NCI-H2196 (cell line): ENCODE measurements at regions not wholly inside any gene's neighbourhood (a gene's known extent, or its start where the extent isn't known, plus 50 kb on each side); places are given as distances from the start of the nearest gene placed in this dataset.
"Not testable (repeated sequence)": the region's sequence is repeated elsewhere in the genome, so short reads cannot be mapped to it uniquely, and the experiment has no call there.

ENCODE experiments used
- DNase-seq: peaks from one replicate; lab custom pipeline; 2025; ENCODE audit not compliant: unreplicated experiment; lab: John Stamatoyannopoulos, UW

- no peak for DNase-seq
Observed at GRCh38 chr3:110576960-110577359, 494.7 kb upstream of the NECTIN3 start.

GRCh38 chr3:110577854-110578253, 493.8 kb upstream of the NECTIN3 start:
- DNase-seq = no peak

DNA sequence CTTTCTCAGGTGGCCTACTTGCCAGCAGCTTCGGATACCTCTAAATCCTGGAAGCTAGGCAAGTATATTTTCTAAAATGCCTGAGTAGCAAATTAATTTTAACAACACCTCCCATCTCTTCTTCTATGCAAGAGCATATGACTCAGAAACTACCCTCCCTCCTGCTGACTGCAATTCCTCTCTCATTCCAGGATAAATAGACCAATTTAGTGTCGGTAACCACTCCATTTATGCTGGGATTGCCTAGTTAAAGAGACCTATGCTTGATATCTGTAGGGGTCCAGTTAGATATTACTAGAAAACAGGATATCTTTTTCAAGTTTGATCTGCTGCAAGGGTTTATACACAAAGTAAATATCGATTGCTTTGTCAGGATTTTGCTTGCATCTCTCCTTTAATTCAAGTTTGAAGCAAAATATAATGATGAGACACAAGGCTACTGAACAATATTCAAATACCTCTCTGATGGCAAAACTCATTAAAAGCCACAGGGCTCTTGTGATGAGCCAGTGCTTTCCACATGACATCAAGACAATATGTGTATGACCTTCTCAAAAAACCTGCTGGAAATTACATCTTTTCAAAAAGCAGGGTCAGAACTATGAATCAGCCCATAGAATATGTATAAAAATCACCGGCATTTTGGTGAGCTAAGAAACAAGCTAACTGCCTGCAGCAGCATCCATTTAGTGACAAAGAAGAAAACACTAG, 491.6 kb upstream of the NECTIN3 start:
- DNase-seq = no peak

- DNase-seq = no peak
Observed at GRCh38 chr3:110583373-110583935, 488.2 kb upstream of the NECTIN3 start.

DNA sequence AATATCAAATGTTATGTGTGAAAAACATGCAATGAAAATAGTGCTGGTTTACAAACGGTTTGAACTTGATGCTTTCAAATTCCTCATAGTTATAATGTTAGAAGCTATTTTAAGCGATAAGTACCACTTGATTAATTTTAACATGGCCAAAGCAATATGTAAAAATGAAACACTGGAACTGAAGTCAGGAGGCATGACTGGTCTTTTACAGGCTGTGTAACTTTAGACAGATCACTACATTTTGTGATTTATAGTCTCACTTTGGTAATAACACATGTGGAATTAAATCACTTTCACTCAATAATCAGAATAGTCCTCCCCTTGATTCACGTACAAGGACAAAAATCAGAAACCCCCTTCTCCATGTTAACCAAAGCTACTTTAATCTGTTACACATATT, 482.7 kb upstream of the NECTIN3 start:
- no peak for DNase-seq

- DNase-seq = no peak
Observed at GRCh38 chr3:110589341-110589740, 482.3 kb upstream of the NECTIN3 start.

- DNase-seq = no peak
Observed at GRCh38 chr3:110593749-110594148, 477.9 kb upstream of the NECTIN3 start.

- no peak for DNase-seq
Observed at GRCh38 chr3:110598847-110599490, 472.6 kb upstream of the NECTIN3 start.

GRCh38 chr3:110608566-110608965, 463.1 kb upstream of the NECTIN3 start:
- no peak for DNase-seq

GRCh38 chr3:110612045-110612444, 459.6 kb upstream of the NECTIN3 start:
- no peak for DNase-seq

- DNase-seq = no peak
Observed at GRCh38 chr3:110614186-110614585, 457.4 kb upstream of the NECTIN3 start.

GRCh38 chr3:110615454-110615853, 456.2 kb upstream of the NECTIN3 start:
- no peak for DNase-seq

- no peak for DNase-seq
Observed at GRCh38 chr3:110618512-110619226, 452.9 kb upstream of the NECTIN3 start.

DNA sequence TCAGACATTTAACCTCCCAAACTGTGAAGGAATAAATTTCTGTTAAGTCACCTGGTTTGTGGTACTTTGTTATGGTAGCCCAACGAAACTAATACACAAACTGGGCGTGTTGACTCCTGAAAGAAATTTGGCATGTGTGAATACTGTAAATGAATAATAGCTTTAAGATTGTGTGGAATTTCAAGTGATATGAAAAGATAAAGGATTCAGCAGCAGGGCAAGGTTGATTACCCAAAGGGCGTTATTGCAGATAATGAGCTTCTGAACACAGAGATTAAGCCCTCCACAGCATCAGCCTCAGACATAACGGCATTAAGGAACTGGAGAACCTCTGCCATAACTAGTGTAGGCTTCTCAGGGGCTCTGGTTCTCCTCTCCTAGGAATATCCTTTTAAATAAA, 451.5 kb upstream of the NECTIN3 start:
- no peak for DNase-seq

GRCh38 chr3:110623571-110623970, 448.0 kb upstream of the NECTIN3 start:
- DNase-seq = no peak

DNA sequence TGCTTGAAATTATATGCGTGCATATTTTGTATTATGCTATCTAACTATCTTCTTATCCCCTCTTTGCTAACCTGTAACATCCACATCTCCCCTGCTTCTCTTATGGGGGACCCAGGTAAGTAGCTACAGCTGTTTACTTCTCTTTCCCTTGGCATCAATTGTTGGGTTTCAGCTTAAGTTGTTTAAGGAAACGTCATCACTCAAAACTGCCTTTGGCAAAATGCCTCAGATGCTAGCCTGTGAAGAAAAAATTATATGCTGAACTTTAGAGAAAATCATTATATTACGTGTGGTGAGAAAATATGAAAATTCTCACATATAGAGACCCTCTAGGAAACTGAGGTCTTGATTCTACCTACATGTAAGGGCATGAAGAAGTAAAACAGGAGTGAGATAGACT, 447.0 kb upstream of the NECTIN3 start:
- no peak for DNase-seq

GRCh38 chr3:110625201-110625747, 446.3 kb upstream of the NECTIN3 start:
- no peak for DNase-seq

- DNase-seq = not testable (repeated sequence)
Observed at GRCh38 chr3:110626652-110627111, 444.9 kb upstream of the NECTIN3 start.

DNA sequence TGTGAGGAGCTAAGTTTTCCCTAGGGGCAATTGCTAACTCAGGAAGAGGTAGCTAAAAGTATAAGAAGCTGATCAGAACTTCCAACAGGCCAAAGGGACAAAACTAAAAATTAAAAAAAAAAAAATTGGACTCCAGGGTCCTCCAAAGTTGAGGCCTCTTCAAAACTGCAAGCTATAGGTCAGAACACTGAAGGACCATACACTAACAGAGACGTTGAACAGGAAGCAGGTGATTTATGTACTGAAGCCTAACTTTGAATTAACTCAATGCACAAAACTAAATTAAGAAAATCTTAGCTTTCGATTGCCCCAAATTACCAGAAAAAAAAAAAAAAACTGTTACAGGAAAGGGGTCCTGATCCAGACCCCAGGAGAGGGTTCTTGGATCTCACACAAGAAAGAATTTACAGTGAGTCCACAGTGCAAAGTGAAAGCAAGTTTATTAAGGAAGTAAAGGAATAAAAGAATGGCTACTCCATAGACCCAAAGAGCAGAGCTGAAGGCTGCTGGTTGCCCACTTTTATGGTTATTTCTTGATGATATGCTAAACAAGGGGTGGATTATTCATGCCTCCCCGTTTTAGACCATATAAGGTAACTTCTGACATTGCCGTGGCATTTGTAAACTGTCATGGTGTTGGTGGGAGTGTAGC, 442.8 kb upstream of the NECTIN3 start:
- no peak for DNase-seq

GRCh38 chr3:110629917-110630316, 441.7 kb upstream of the NECTIN3 start:
- no peak for DNase-seq

GRCh38 chr3:110644203-110644602, 427.4 kb upstream of the NECTIN3 start:
- DNase-seq = no peak
